H9 (cell line): ENCODE measurements at regions not wholly inside any gene's neighbourhood (a gene's known extent, or its start where the extent isn't known, plus 50 kb on each side); places are given as distances from the start of the nearest gene placed in this dataset.

ENCODE experiments used
- DNase-seq: peaks from one replicate; pipeline ENCODE4 v3.0.0-alpha.2; 2017
- H2AFZ ChIP-seq: one replicate; pipeline ENCODE4 v1.6.1; 2013; ENCODE audit warnings: mild to moderate bottlenecking, low read length, control low read depth, moderate library complexity
- H2AK5ac ChIP-seq: 2 replicates; pipeline ENCODE4 v1.6.1; 2013; ENCODE audit warnings: low read length, control low read depth, mixed read lengths; ENCODE audit not compliant: insufficient read length
- H2BK120ac ChIP-seq: one replicate; pipeline ENCODE4 v1.6.1; 2013; ENCODE audit warnings: low read depth, mild to moderate bottlenecking, low read length, control low read depth, inconsistent platforms; ENCODE audit not compliant: poor library complexity, severe bottlenecking
- H2BK12ac ChIP-seq: 2 replicates; pipeline ENCODE4 v1.6.1; 2013; ENCODE audit warnings: low read length, control low read depth, mixed read lengths, low read depth; ENCODE audit not compliant: insufficient read length
- H2BK15ac ChIP-seq: 2 replicates; pipeline ENCODE4 v1.6.1; 2013; ENCODE audit warnings: low read depth, low read length, control low read depth
- H2BK20ac ChIP-seq: one replicate; pipeline ENCODE4 v1.6.1; 2013; ENCODE audit warnings: low read depth, mild to moderate bottlenecking, low read length, control low read depth, inconsistent platforms; ENCODE audit not compliant: poor library complexity, severe bottlenecking
- H2BK5ac ChIP-seq: 2 replicates; pipeline ENCODE4 v1.6.1; 2013; ENCODE audit warnings: low read length, control low read depth, mixed read lengths; ENCODE audit not compliant: insufficient read length
- H3K14ac ChIP-seq: 2 replicates; pipeline ENCODE4 v1.6.1; 2013; ENCODE audit warnings: low read length, control low read depth; ENCODE audit not compliant: insufficient read depth
- H3K18ac ChIP-seq: 2 replicates; pipeline ENCODE4 v1.6.1; 2013; ENCODE audit warnings: low read depth, mild to moderate bottlenecking, mixed read lengths, low read length, control low read depth; ENCODE audit not compliant: insufficient read length
- H3K23ac ChIP-seq: 2 replicates; pipeline ENCODE4 v1.6.1; 2013; ENCODE audit warnings: low read length, control low read depth, mixed read lengths, low read depth; ENCODE audit not compliant: insufficient read length
- H3K23me2 ChIP-seq: 2 replicates; pipeline ENCODE4 v1.6.1; 2013; ENCODE audit warnings: low read depth, mild to moderate bottlenecking, mixed read lengths, low read length, control low read depth; ENCODE audit not compliant: insufficient read length, poor library complexity, severe bottlenecking
- H3K27ac ChIP-seq: 2 replicates; pipeline ENCODE4 v1.5.1; 2013; ENCODE audit warnings: low read length, control low read depth, mixed read lengths, low read depth; ENCODE audit not compliant: insufficient read length
- H3K27me3 ChIP-seq: 2 replicates; pipeline ENCODE4 v1.6.1; 2013; ENCODE audit warnings: low read length, control low read depth, inconsistent platforms; ENCODE audit not compliant: insufficient read depth
- H3K4ac ChIP-seq: 2 replicates; pipeline ENCODE4 v1.6.1; 2013; ENCODE audit warnings: low read depth, mild to moderate bottlenecking, control low read depth, inconsistent platforms, low read length, moderate library complexity
- H3K4me1 ChIP-seq: 2 replicates; pipeline ENCODE4 v1.6.1; 2013; ENCODE audit warnings: low read length, control low read depth, inconsistent platforms; ENCODE audit not compliant: insufficient read depth
- H3K4me2 ChIP-seq: 2 replicates; pipeline ENCODE4 v1.6.1; 2013; ENCODE audit warnings: low read length, control low read depth, mixed read lengths; ENCODE audit not compliant: insufficient read length, insufficient read depth
- H3K56ac ChIP-seq: 2 replicates; pipeline ENCODE4 v1.6.1; 2013; ENCODE audit warnings: low read depth, mild to moderate bottlenecking, mixed read lengths, low read length, control low read depth; ENCODE audit not compliant: insufficient read length
- H3K79me1 ChIP-seq: 2 replicates; pipeline ENCODE4 v1.6.1; 2013; ENCODE audit warnings: low read depth, mild to moderate bottlenecking, moderate library complexity, low read length, control low read depth, inconsistent platforms; ENCODE audit not compliant: insufficient read depth, poor library complexity, severe bottlenecking
- H3K79me2 ChIP-seq: 2 replicates; pipeline ENCODE4 v1.6.1; 2013; ENCODE audit warnings: low read length, control low read depth, inconsistent platforms; ENCODE audit not compliant: insufficient read depth
- H3K9ac ChIP-seq: 2 replicates; pipeline ENCODE4 v1.6.1; 2013; ENCODE audit warnings: low read length, control low read depth, mixed read lengths; ENCODE audit not compliant: insufficient read length; ENCODE audit errors: extremely low read depth
- H3K9me3 ChIP-seq: one replicate; pipeline ENCODE4 v1.6.1; 2013; ENCODE audit warnings: low read depth, low read length, inconsistent platforms; ENCODE audit not compliant: control insufficient read depth
- H3T11ph ChIP-seq: one replicate; pipeline ENCODE4 v1.6.1; 2013; ENCODE audit warnings: mild to moderate bottlenecking, low read length, control low read depth, inconsistent platforms
- H4K20me1 ChIP-seq: one replicate; pipeline ENCODE4 v1.6.1; 2013; ENCODE audit not compliant: control insufficient read depth, insufficient read length, insufficient read depth
- H4K5ac ChIP-seq: 2 replicates; pipeline ENCODE4 v1.6.1; 2013; ENCODE audit warnings: low read depth, mild to moderate bottlenecking, mixed read lengths, low read length, control low read depth; ENCODE audit not compliant: insufficient read length
- H4K8ac ChIP-seq: replicated peaks from 2 replicates; pipeline ENCODE4 v1.6.1; 2013; ENCODE audit warnings: low read length, control low read depth, mixed read lengths, low read depth; ENCODE audit not compliant: insufficient read length
- H4K91ac ChIP-seq: 2 replicates; pipeline ENCODE4 v1.6.1; 2013; ENCODE audit warnings: low read depth, mild to moderate bottlenecking, moderate library complexity, mixed read lengths, low read length, control low read depth; ENCODE audit not compliant: insufficient read length
- H3K27ac Mint-ChIP-seq, 3 experiments: 2 replicates in 2 of 3; 3 replicates in 1 of 3; pipeline ENCODE4 v1.8.0; 2020 to 2021; ENCODE audit warnings: mixed read lengths in 3 of 3, mild to moderate bottlenecking in 1 of 3, moderate library complexity in 1 of 3
- H3K27me3 Mint-ChIP-seq: 2 replicates; pipeline ENCODE4 v1.8.0; 2021; ENCODE audit warnings: low read depth, mild to moderate bottlenecking, moderate library complexity, mixed read lengths
- H3K36me3 Mint-ChIP-seq, 3 experiments: 2 replicates in 2 of 3; 3 replicates in 1 of 3; pipeline ENCODE4 v1.8.0; 2020 to 2021; ENCODE audit warnings: low read depth in 3 of 3, mixed read lengths in 3 of 3; ENCODE audit not compliant: insufficient read depth in 1 of 3
- H3K4me1 Mint-ChIP-seq, 2 experiments: 2 replicates each; pipeline ENCODE4 v1.8.0; 2020; ENCODE audit warnings: mixed read lengths in 2 of 2
- H3K4me3 Mint-ChIP-seq, 2 experiments: 2 replicates in 1 of 2; 3 replicates in 1 of 2; pipeline ENCODE4 v1.8.0; 2020 to 2021; ENCODE audit warnings: mild to moderate bottlenecking in 2 of 2, mixed read lengths in 2 of 2, moderate library complexity in 1 of 2
- H3K9me3 Mint-ChIP-seq, 2 experiments: 2 replicates in 1 of 2; 3 replicates in 1 of 2; pipeline ENCODE4 v1.8.0; 2020; ENCODE audit warnings: mild to moderate bottlenecking in 2 of 2, mixed read lengths in 2 of 2, moderate library complexity in 1 of 2
- CTCF ChIP-seq: fragments of 200-600 bp; sonication (generic); conservative IDR thresholded peaks from 3 replicates; pipeline ENCODE4 v1.8.0; 2021; ENCODE audit warnings: antibody characterized with exemption, mild to moderate bottlenecking
- WGBS: extraction: QIAGEN DNeasy Blood & Tissue Kit; methylation state at CpG from one replicate; pipeline ENCODE4 v1.1.7; 2013; ENCODE audit warnings: missing lambda C conversion rate, low lambda C conversion rate, mixed read lengths; ENCODE audit not compliant: insufficient read length; ENCODE audit errors: extremely low coverage; 5-methylcytosine and 5-hydroxymethylcytosine counted together

GRCh38 chr10:10307551-10307950 lies 710.1 kb upstream of the CELF2 start:
- no peak overlapping the region; a peak in 1 of 7 replicates for H3K27ac Mint-ChIP-seq
- Histone ChIP-seq H3K27me3 (no peaks in the 10 kb centered on the region), H2AFZ (no peak overlapping the region), H3K27ac (no peak overlapping the region), H3K9me3 (no peaks in the 10 kb centered on the region), H2AK5ac (no peak overlapping the region), H2BK15ac (no peak overlapping the region), H4K5ac (no peak overlapping the region), H3K9ac (no peak overlapping the region), H2BK120ac (no peak overlapping the region), H3T11ph (no peak overlapping the region), H2BK12ac (no peak overlapping the region), H3K79me1 (no peaks in the 10 kb centered on the region), H3K14ac (no peak overlapping the region), H3K4me1 (peaks cover 2% of the 10 kb centered on the region; the same call in 1 of the 2 replicates), H3K4ac (no peak overlapping the region), H3K79me2 (no peaks in the 10 kb centered on the region), H2BK20ac (no peak overlapping the region), H4K20me1 (no peaks in the 10 kb centered on the region), H4K91ac (no peak overlapping the region), H3K23ac (no peak overlapping the region), H3K18ac (no peak overlapping the region), H2BK5ac (no peak overlapping the region), H3K23me2 (no peaks in the 10 kb centered on the region), H4K8ac (no peak overlapping the region), H3K56ac (no peak overlapping the region), H3K4me2 (no peak overlapping the region)
- no peak overlapping the region for H3K4me3 Mint-ChIP-seq
- peaks cover 0 to 3% (median 0%) of the 10 kb centered on the region in 3 experiments; a peak in 2 of 7 replicates for H3K36me3 Mint-ChIP-seq
- DNase-seq, result no peak
- H3K27me3 Mint-ChIP-seq, result no peaks in the 10 kb centered on the region
- H3K9me3 Mint-ChIP-seq, result no peaks in the 10 kb centered on the region
- no peak for TF ChIP-seq CTCF
- no CpG with 5 or more reads among the region's 3 CpGs for WGBS
- H3K4me1 Mint-ChIP-seq, result peaks cover 26 to 27% of the 10 kb centered on the region in 2 experiments
